HUES64 (cell line): ENCODE measurements at regions not wholly inside any gene's neighbourhood (a gene's known extent, or its start where the extent isn't known, plus 50 kb on each side); places are given as distances from the start of the nearest gene placed in this dataset.

Source experiments
- H3K27ac ChIP-seq: 2 replicates; pipeline ENCODE4 v1.7.0; 2013; ENCODE audit warnings: low read depth, low read length, inconsistent platforms
- H3K27me3 ChIP-seq: 2 replicates; pipeline ENCODE4 v1.6.1; 2013; ENCODE audit warnings: mild to moderate bottlenecking, low read length; ENCODE audit not compliant: insufficient read depth
- H3K36me3 ChIP-seq: 2 replicates; pipeline ENCODE4 v1.6.1; 2013; ENCODE audit warnings: mild to moderate bottlenecking, low read length; ENCODE audit not compliant: insufficient read depth
- H3K4me1 ChIP-seq: 2 replicates; pipeline ENCODE4 v1.6.1; 2013; ENCODE audit warnings: mild to moderate bottlenecking, low read length, moderate library complexity; ENCODE audit not compliant: insufficient read depth
- H3K4me3 ChIP-seq: 2 replicates; pipeline ENCODE4 v1.5.1; 2013; ENCODE audit warnings: mild to moderate bottlenecking, low read length, moderate library complexity
- H3K9ac ChIP-seq: 2 replicates; pipeline ENCODE4 v1.6.1; 2013; ENCODE audit warnings: mild to moderate bottlenecking, low read depth, low read length
- H3K9me3 ChIP-seq: 2 replicates; pipeline ENCODE4 v1.6.1; 2013; ENCODE audit warnings: low read depth, low read length; ENCODE audit not compliant: insufficient read depth
- WGBS: fragments of 150-250, 120-280 bp; methylation state at CpG from one replicate; pipeline ENCODE4 v1.1.7; 2013; ENCODE audit warnings: missing lambda C conversion rate; 5-methylcytosine and 5-hydroxymethylcytosine counted together

GRCh38 chr22:26952451-26953011, 295.1 kb downstream of the MIAT start:
- Histone ChIP-seq H3K27me3 (peaks cover 36% of the 10 kb centered on the region), H3K27ac (no peak overlapping the region), H3K9ac (no peak overlapping the region), H3K36me3 (no peaks in the 10 kb centered on the region), H3K4me3 (peak overlapping the region; percentile 11), H3K9me3 (no peaks in the 10 kb centered on the region), H3K4me1 (peaks cover 25% of the 10 kb centered on the region)
- WGBS, result 16% methylated on average over 15 of the region's 15 CpGs

GRCh38 chr22:26953012-26953883, 295.9 kb downstream of the MIAT start:
- H3K9me3 ChIP-seq, result no peaks in the 10 kb centered on the region
- H3K9ac ChIP-seq, result no peak overlapping the region
- no peaks in the 10 kb centered on the region for H3K36me3 ChIP-seq
- H3K27ac ChIP-seq, result no peak overlapping the region
- H3K4me1 ChIP-seq, result peaks cover 25% of the 10 kb centered on the region
- peaks cover 36% of the 10 kb centered on the region for H3K27me3 ChIP-seq
- 15% methylated on average over 17 of the region's 17 CpGs for WGBS
- H3K4me3 ChIP-seq, result peak overlapping the region; percentile 11

GRCh38 chr22:26956371-26956770, 299.0 kb downstream of the MIAT start:
- Histone ChIP-seq H3K4me1 (peaks cover 25% of the 10 kb centered on the region), H3K27ac (no peak overlapping the region), H3K36me3 (no peaks in the 10 kb centered on the region), H3K4me3 (no peak overlapping the region), H3K9me3 (no peaks in the 10 kb centered on the region), H3K9ac (no peak overlapping the region), H3K27me3 (peaks cover 36% of the 10 kb centered on the region)
- WGBS, result 40% methylated on average over 4 of the region's 4 CpGs

GRCh38 chr22:26957176-26957575, 299.8 kb downstream of the MIAT start:
- Histone ChIP-seq H3K4me3 (no peak overlapping the region), H3K27me3 (peaks cover 31% of the 10 kb centered on the region), H3K9me3 (no peaks in the 10 kb centered on the region), H3K9ac (no peak overlapping the region), H3K4me1 (peaks cover 25% of the 10 kb centered on the region), H3K36me3 (no peaks in the 10 kb centered on the region), H3K27ac (no peak overlapping the region)
- 87% methylated on average over 3 of the region's 3 CpGs for WGBS

GRCh38 chr22:26957897-26958296, 300.5 kb downstream of the MIAT start:
- Histone ChIP-seq H3K27ac (no peak overlapping the region), H3K9me3 (no peaks in the 10 kb centered on the region), H3K36me3 (no peaks in the 10 kb centered on the region), H3K9ac (no peak overlapping the region), H3K4me1 (peaks cover 17% of the 10 kb centered on the region), H3K27me3 (peaks cover 26% of the 10 kb centered on the region), H3K4me3 (no peak overlapping the region)
- 96% methylated on average over 5 of the region's 6 CpGs for WGBS

- H3K4me3 ChIP-seq, result no peak overlapping the region
- H3K36me3 ChIP-seq, result no peaks in the 10 kb centered on the region
- peaks cover 22% of the 10 kb centered on the region for H3K27me3 ChIP-seq
- no peaks in the 10 kb centered on the region for H3K9me3 ChIP-seq
- 86% methylated on average over 1 of the region's 1 CpG for WGBS
- no peak overlapping the region for H3K9ac ChIP-seq
- H3K27ac ChIP-seq, result no peak overlapping the region
- peaks cover 16% of the 10 kb centered on the region for H3K4me1 ChIP-seq
Observed at GRCh38 chr22:26958378-26958777, 301.0 kb downstream of the MIAT start.

- no peak overlapping the region for H3K4me3 ChIP-seq
- H3K4me1 ChIP-seq, result no peaks in the 10 kb centered on the region; the same call in 1 of the 2 replicates
- no peak overlapping the region for H3K9ac ChIP-seq
- WGBS, result 83% methylated on average over 1 of the region's 1 CpG
- H3K9me3 ChIP-seq, result no peaks in the 10 kb centered on the region
- H3K36me3 ChIP-seq, result no peaks in the 10 kb centered on the region
- no peaks in the 10 kb centered on the region for H3K27me3 ChIP-seq
- H3K27ac ChIP-seq, result no peak overlapping the region
Observed at GRCh38 chr22:26964642-26965041, 307.3 kb downstream of the MIAT start.

- H3K4me3 ChIP-seq, result no peak overlapping the region
- no peaks in the 10 kb centered on the region for H3K27me3 ChIP-seq
- no peak overlapping the region for H3K27ac ChIP-seq
- no peaks in the 10 kb centered on the region for H3K9me3 ChIP-seq
- H3K4me1 ChIP-seq, result no peaks in the 10 kb centered on the region
- no peak overlapping the region for H3K9ac ChIP-seq
- no peaks in the 10 kb centered on the region for H3K36me3 ChIP-seq
- WGBS, result 97% methylated on average over 2 of the region's 2 CpGs
Observed at GRCh38 chr22:26967282-26967681, 309.9 kb downstream of the MIAT start.

- 86% methylated on average over 6 of the region's 6 CpGs for whole genome bisulfite sequencing
- no peaks in the 10 kb centered on the region for H3K36me3 ChIP-seq
- no peaks in the 10 kb centered on the region for H3K27me3 ChIP-seq
- no peaks in the 10 kb centered on the region for H3K4me1 ChIP-seq
- H3K4me3 ChIP-seq, result no peak overlapping the region
- no peak overlapping the region for H3K9ac ChIP-seq
- H3K27ac ChIP-seq, result no peak overlapping the region
- H3K9me3 ChIP-seq, result no peaks in the 10 kb centered on the region
Observed at GRCh38 chr22:26968859-26969523, 311.6 kb downstream of the MIAT start.

- no peaks in the 10 kb centered on the region for H3K36me3 ChIP-seq
- WGBS, result 51% methylated on average over 5 of the region's 5 CpGs
- H3K27ac ChIP-seq, result no peak overlapping the region
- H3K27me3 ChIP-seq, result no peaks in the 10 kb centered on the region
- H3K4me3 ChIP-seq, result no peak overlapping the region
- H3K9me3 ChIP-seq, result no peaks in the 10 kb centered on the region
- peaks cover 3% of the 10 kb centered on the region; the same call in 1 of the 2 replicates for H3K4me1 ChIP-seq
- H3K9ac ChIP-seq, result no peak overlapping the region
Observed at GRCh38 chr22:26970809-26971394, 313.5 kb downstream of the MIAT start.

- no peak overlapping the region for H3K9ac ChIP-seq
- no peaks in the 10 kb centered on the region for H3K9me3 ChIP-seq
- H3K4me1 ChIP-seq, result peaks cover 3% of the 10 kb centered on the region; the same call in 1 of the 2 replicates
- 94% methylated on average over 6 of the region's 6 CpGs for WGBS
- no peaks in the 10 kb centered on the region for H3K27me3 ChIP-seq
- no peak overlapping the region for H3K27ac ChIP-seq
- H3K4me3 ChIP-seq, result no peak overlapping the region
- H3K36me3 ChIP-seq, result no peaks in the 10 kb centered on the region
Observed at GRCh38 chr22:26972286-26972685, 314.9 kb downstream of the MIAT start.
